Panc1 (cell line): ENCODE measurements at regions not wholly inside any gene's neighbourhood (a gene's known extent, or its start where the extent isn't known, plus 50 kb on each side); places are given as distances from the start of the nearest gene placed in this dataset.

Source experiments
- ATAC-seq: fragments of 200-7000 bp; cut with Tn5 transposase; 2 replicates; pipeline ENCODE4 v1.9.1; 2020; ENCODE audit warnings: mild to moderate bottlenecking, moderate library complexity
- BruUV-seq: library from RNA; stranded (reverse); fragments of 400-500 nt; replicated peaks from 2 replicates; lab custom pipeline; 2021; lab: Mats Ljungman, UMichigan
- CTCF ChIA-PET: fragments of 300-600 bp; sonication (Branson Sonifier 250); formaldehyde crosslinking; loops from one replicate; lab custom pipeline; 2022; ENCODE audit warnings: antibody characterized with exemption; lab: Charles Lee
- POLR2A ChIA-PET: fragments of 300-600 bp; sonication (Branson Sonifier 250); formaldehyde crosslinking; loops from one replicate; lab custom pipeline; 2022; ENCODE audit warnings: antibody characterized with exemption; lab: Charles Lee
- DNase-seq: peaks from one replicate; pipeline ENCODE4 v3.0.0-alpha.2; 2010; ENCODE audit warnings: low read depth, low spot score
- H3K27ac ChIP-seq: 2 replicates; pipeline ENCODE4 v1.5.1; 2011; ENCODE audit warnings: mild to moderate bottlenecking, low read length, inconsistent platforms
- H3K27me3 ChIP-seq: fragments of 200-500 bp; sonication (Bioruptor generic); 2 replicates; pipeline ENCODE4 v1.6.0; 2014; ENCODE audit warnings: low read length, inconsistent platforms; ENCODE audit not compliant: control insufficient read depth, insufficient read depth
- H3K36me3 ChIP-seq: fragments of 200-500 bp; sonication (Bioruptor generic); 2 replicates; pipeline ENCODE4 v1.5.1; 2014; ENCODE audit warnings: inconsistent platforms, mild to moderate bottlenecking, low read length, moderate library complexity; ENCODE audit not compliant: control insufficient read depth, insufficient read depth
- H3K4me1 ChIP-seq: 2 replicates; pipeline ENCODE4 v1.5.1; 2011; ENCODE audit warnings: inconsistent platforms, mild to moderate bottlenecking, low read length, moderate library complexity; ENCODE audit not compliant: control insufficient read depth, insufficient read depth
- H3K4me3 ChIP-seq, 2 experiments: 2 replicates each; pipeline ENCODE4 v1.5.1; 2011 to 2012; ENCODE audit warnings: low read depth in 2 of 2, low read length in 2 of 2, mild to moderate bottlenecking in 2 of 2, inconsistent platforms in 1 of 2, moderate library complexity in 1 of 2
- H3K9me3 ChIP-seq: fragments of 200-500 bp; sonication (Bioruptor generic); 2 replicates; pipeline ENCODE4 v1.5.1; 2014; ENCODE audit warnings: low read depth, mild to moderate bottlenecking, inconsistent platforms, low read length, moderate library complexity; ENCODE audit not compliant: control insufficient read depth, insufficient read depth
- CTCF ChIP-seq: fragments of 450-650 bp; IDR thresholded peaks from 2 replicates; pipeline ENCODE4 v1.5.1; 2017; ENCODE audit warnings: mild to moderate bottlenecking
- POLR2AphosphoS5 ChIP-seq: IDR thresholded peaks from 2 replicates; pipeline ENCODE4 v1.6.1; 2012; ENCODE audit warnings: mild to moderate bottlenecking, low read depth, low read length, moderate library complexity
- REST ChIP-seq, 2 experiments: IDR thresholded peaks; 2 replicates each; pipeline ENCODE4 v1.6.1; 2011 to 2012; ENCODE audit warnings: low read depth in 2 of 2, control low read depth in 1 of 2, low read length in 1 of 2, mild to moderate bottlenecking in 1 of 2, moderate library complexity in 1 of 2; ENCODE audit not compliant: insufficient read depth in 1 of 2
- SIN3A ChIP-seq: IDR thresholded peaks from 2 replicates; pipeline ENCODE4 v1.6.1; 2012; ENCODE audit warnings: low read depth, mild to moderate bottlenecking, low read length, moderate library complexity, borderline replicate concordance; ENCODE audit not compliant: insufficient read depth
- TCF7L2 ChIP-seq: IDR thresholded peaks from 2 replicates; pipeline ENCODE4 v1.6.1; 2011; ENCODE audit warnings: mild to moderate bottlenecking, low read depth, low read length, inconsistent platforms
- in situ Hi-C: cut with HindIII; loops from 2 replicates; pipeline ENCODE4 v1.10.0; 2016; ENCODE audit warnings: low sequenced_read_pairs, low pct_unique_long_range_greater_than_20kb
- intact Hi-C: fragments of 100-400 bp; cut with micrococcal nuclease; formaldehyde crosslinking; loops from one replicate; pipeline ENCODE4 v1.10.0; 2022; ENCODE audit not compliant: unreplicated experiment

- no peak overlapping the region for H3K27ac ChIP-seq
- ChIA-PET CTCF (no interaction called here), POLR2A (no interaction called here)
- no peak overlapping the region for H3K4me3 ChIP-seq
- in situ Hi-C loops (no loop called here), intact Hi-C loops (no loop called here)
- ATAC-seq (no peak), DNase-seq (no peak)
- peaks cover 5% of the 10 kb centered on the region; the same call in 1 of the 2 replicates for H3K27me3 ChIP-seq
- no peaks in the 10 kb centered on the region for H3K9me3 ChIP-seq
- H3K36me3 ChIP-seq = no peaks in the 10 kb centered on the region
- H3K4me1 ChIP-seq = no peaks in the 10 kb centered on the region
- no peak for TF ChIP-seq TCF7L2
- no peak for TF ChIP-seq REST (IDR thresholded peaks at IDR 0.05; ENCODE audit: insufficient read depth in 1 of 2, low read depth in 2 of 2, low read length in 1 of 2)
- BruUV-seq = no TSS peak
These were observed 403.3 kb downstream of the SHANK2 start for GRCh38 chr11:70849031-70849430.

GRCh38 chr11:70851308-70851707, 401.1 kb downstream of the SHANK2 start:
- no peak overlapping the region for H3K27ac ChIP-seq
- no peak for ATAC-seq
- TF ChIP-seq SIN3A (no peak), POLR2AphosphoS5 (no peak), REST (IDR thresholded peaks at IDR 0.05; ENCODE audit: insufficient read depth in 1 of 2, low read depth in 2 of 2, low read length in 1 of 2) (no peak), CTCF (no peak), TCF7L2 (no peak)
- POLR2A ChIA-PET = no interaction called here
- peaks cover 5% of the 10 kb centered on the region; the same call in 1 of the 2 replicates for H3K27me3 ChIP-seq
- H3K9me3 ChIP-seq = no peaks in the 10 kb centered on the region
- intact Hi-C loops = no loop called here
- BruUV-seq = no TSS peak
- H3K4me3 ChIP-seq = no peak overlapping the region
- no peak for DNase-seq
- no peaks in the 10 kb centered on the region for H3K36me3 ChIP-seq
- no peaks in the 10 kb centered on the region for H3K4me1 ChIP-seq
- in situ Hi-C loops = no loop called here
- CTCF ChIA-PET = no interaction called here
